OCI-LY1 (cell line): ENCODE measurements at regions not wholly inside any gene's neighbourhood (a gene's known extent, or its start where the extent isn't known, plus 50 kb on each side); places are given as distances from the start of the nearest gene placed in this dataset.

ENCODE experiments used
- EZH2 ChIP-seq: fragments of 200-600 bp; sonication (generic), shearing (Covaris generic); IDR thresholded peaks from 2 replicates; pipeline ENCODE4 v1.8.0; 2017; ENCODE audit warnings: borderline replicate concordance, mixed run types, mild to moderate bottlenecking, antibody characterized with exemption, low read length, moderate library complexity, mixed read lengths
- TF ChIP-seq, protein P1 (sequence below): fragments of 200-600 bp; sonication (generic), shearing (Covaris generic); IDR thresholded peaks from 2 replicates; pipeline ENCODE4 v1.5.1; 2017; ENCODE audit warnings: mild to moderate bottlenecking, antibody characterized with exemption, low read length, moderate library complexity, mixed read lengths

DNA sequence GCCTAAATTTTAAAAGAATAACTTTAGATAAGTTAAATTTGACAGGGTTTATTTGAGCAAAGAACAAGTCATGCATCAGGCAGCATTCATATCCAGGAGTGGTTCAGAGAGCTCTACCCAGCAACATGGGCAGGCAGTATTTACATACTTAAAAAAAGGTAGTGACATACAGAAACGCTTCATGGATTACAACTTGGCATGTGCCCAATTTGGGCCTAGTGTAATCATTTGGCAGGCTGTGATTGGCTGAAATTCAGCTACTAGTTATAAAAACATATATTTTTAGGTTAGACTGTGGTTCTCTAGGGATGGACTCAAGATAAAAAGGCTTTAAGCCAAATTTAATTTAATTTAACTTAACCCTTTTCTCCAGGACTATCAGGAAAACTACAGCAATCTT, 374.0 kb upstream of the ADAMTS16 start:
- TF ChIP-seq EZH2, result no peak
- TF ChIP-seq, protein P1, sequence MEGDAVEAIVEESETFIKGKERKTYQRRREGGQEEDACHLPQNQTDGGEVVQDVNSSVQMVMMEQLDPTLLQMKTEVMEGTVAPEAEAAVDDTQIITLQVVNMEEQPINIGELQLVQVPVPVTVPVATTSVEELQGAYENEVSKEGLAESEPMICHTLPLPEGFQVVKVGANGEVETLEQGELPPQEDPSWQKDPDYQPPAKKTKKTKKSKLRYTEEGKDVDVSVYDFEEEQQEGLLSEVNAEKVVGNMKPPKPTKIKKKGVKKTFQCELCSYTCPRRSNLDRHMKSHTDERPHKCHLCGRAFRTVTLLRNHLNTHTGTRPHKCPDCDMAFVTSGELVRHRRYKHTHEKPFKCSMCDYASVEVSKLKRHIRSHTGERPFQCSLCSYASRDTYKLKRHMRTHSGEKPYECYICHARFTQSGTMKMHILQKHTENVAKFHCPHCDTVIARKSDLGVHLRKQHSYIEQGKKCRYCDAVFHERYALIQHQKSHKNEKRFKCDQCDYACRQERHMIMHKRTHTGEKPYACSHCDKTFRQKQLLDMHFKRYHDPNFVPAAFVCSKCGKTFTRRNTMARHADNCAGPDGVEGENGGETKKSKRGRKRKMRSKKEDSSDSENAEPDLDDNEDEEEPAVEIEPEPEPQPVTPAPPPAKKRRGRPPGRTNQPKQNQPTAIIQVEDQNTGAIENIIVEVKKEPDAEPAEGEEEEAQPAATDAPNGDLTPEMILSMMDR, result no peak
